LNCaP clone FGC (cell line): ENCODE measurements at regions not wholly inside any gene's neighbourhood (a gene's known extent, or its start where the extent isn't known, plus 50 kb on each side); places are given as distances from the start of the nearest gene placed in this dataset.

Experiments
- DNase-seq: peaks from one replicate; pipeline ENCODE4 v3.0.0-alpha.2; 2011; ENCODE audit warnings: low read depth
- H3K4me3 ChIP-seq: 2 replicates; pipeline ENCODE4 v1.5.1; 2011; ENCODE audit warnings: mild to moderate bottlenecking, low read depth, low read length, control low read depth
- CTCF ChIP-seq: IDR thresholded peaks from 2 replicates; pipeline ENCODE4 v1.5.1; 2012; ENCODE audit warnings: mild to moderate bottlenecking; ENCODE audit not compliant: control insufficient read depth, insufficient read depth; ENCODE audit errors: extremely low read depth

- no peak overlapping the region for H3K4me3 ChIP-seq
- no peak for DNase-seq
- TF ChIP-seq CTCF: no peak
Measured at GRCh38 chr15:47157827-47158226, 559.5 kb upstream of the SEMA6D start.

GRCh38 chr15:47158573-47158972 is 558.7 kb upstream of the SEMA6D start:
- H3K4me3 ChIP-seq: no peak overlapping the region
- TF ChIP-seq CTCF: no peak
- DNase-seq: no peak

GRCh38 chr15:47177177-47177576 is 540.1 kb upstream of the SEMA6D start:
- TF ChIP-seq CTCF: no peak
- H3K4me3 ChIP-seq: no peak overlapping the region
- DNase-seq: peak; percentile 44

GRCh38 chr15:47179988-47180387 is 537.3 kb upstream of the SEMA6D start:
- DNase-seq: no peak
- no peak for TF ChIP-seq CTCF
- H3K4me3 ChIP-seq: no peak overlapping the region

- no peak overlapping the region for H3K4me3 ChIP-seq
- no peak for TF ChIP-seq CTCF
- no peak for DNase-seq
Measured at GRCh38 chr15:47182818-47183217, 534.5 kb upstream of the SEMA6D start.

GRCh38 chr15:47184003-47184907 is 533.0 kb upstream of the SEMA6D start:
- H3K4me3 ChIP-seq: no peak overlapping the region

More at GRCh38 chr15:47184003-47184907, 533.0 kb upstream of the SEMA6D start:
- DNase-seq: no peak
- no peak for TF ChIP-seq CTCF
